Fibroblast of lung (primary cell): ENCODE measurements at regions not wholly inside any gene's neighbourhood (a gene's known extent, or its start where the extent isn't known, plus 50 kb on each side); places are given as distances from the start of the nearest gene placed in this dataset.

Experiments
- DNase-seq, 2 donors: peaks; one replicate each; pipeline versions ENCODE4 v3.0.0 to v3.0.0-alpha.2; 2010; ENCODE audit warnings: low read depth in 2 of 2
- H2AFZ ChIP-seq: 2 replicates; pipeline ENCODE4 v1.5.1; 2012; ENCODE audit warnings: low read length, control low read depth, inconsistent platforms
- H3K27ac ChIP-seq: 2 replicates; pipeline ENCODE4 v1.5.1; 2011; ENCODE audit warnings: low read length, control low read depth; ENCODE audit not compliant: insufficient read depth
- H3K27me3 ChIP-seq: 2 replicates; pipeline ENCODE4 v1.5.1; 2011; ENCODE audit warnings: mild to moderate bottlenecking, low read length; ENCODE audit not compliant: control insufficient read depth, insufficient read depth
- H3K36me3 ChIP-seq: 2 replicates; pipeline ENCODE4 v1.5.1; 2011; ENCODE audit warnings: low read length; ENCODE audit not compliant: control insufficient read depth, insufficient read depth
- H3K4me1 ChIP-seq: 2 replicates; pipeline ENCODE4 v1.5.1; 2011; ENCODE audit warnings: low read length; ENCODE audit not compliant: control insufficient read depth, insufficient read depth; ENCODE audit errors: extremely low read depth
- H3K4me2 ChIP-seq: 2 replicates; pipeline ENCODE4 v1.5.1; 2011; ENCODE audit warnings: low read length, control low read depth; ENCODE audit not compliant: insufficient read depth; ENCODE audit errors: extremely low read depth
- H3K4me3 ChIP-seq, 4 experiments: fragments of 200-600 bp in 1 of 4; sonication (generic) in 1 of 4; replicated peaks in 1 of 4; 2 replicates each; pipeline ENCODE4 v1.5.1; 2011 to 2016; ENCODE audit warnings: low read length in 4 of 4, low read depth in 3 of 4, mild to moderate bottlenecking in 3 of 4, control low read depth in 2 of 4, inconsistent platforms in 1 of 4, mixed read lengths in 1 of 4; ENCODE audit not compliant: insufficient read depth in 1 of 4; ENCODE audit errors: control extremely low read depth in 1 of 4
- H3K79me2 ChIP-seq: 2 replicates; pipeline ENCODE4 v1.5.1; 2012; ENCODE audit warnings: mild to moderate bottlenecking, low read length, inconsistent platforms; ENCODE audit not compliant: control insufficient read depth, insufficient read depth
- H3K9ac ChIP-seq: 2 replicates; pipeline ENCODE4 v1.5.1; 2011; ENCODE audit warnings: mild to moderate bottlenecking, low read length, control low read depth; ENCODE audit not compliant: insufficient read depth
- H3K9me3 ChIP-seq: 2 replicates; pipeline ENCODE4 v1.5.1; 2012; ENCODE audit warnings: low read depth, low read length; ENCODE audit not compliant: control insufficient read depth, insufficient read depth
- H4K20me1 ChIP-seq: 2 replicates; pipeline ENCODE4 v1.5.1; 2011; ENCODE audit warnings: low read length; ENCODE audit not compliant: control insufficient read depth, insufficient read depth; ENCODE audit errors: extremely low read depth
- EZH2 ChIP-seq: IDR thresholded peaks from 2 replicates; pipeline ENCODE4 v1.5.1; 2012; ENCODE audit warnings: low read length, control low read depth, mild to moderate bottlenecking; ENCODE audit errors: missing control alignments
- TF ChIP-seq, protein P1 (sequence below), 2 donors: IDR thresholded peaks in 1 of 2; conservative IDR thresholded peaks in 1 of 2; 1 replicate in 1 of 2; 2 replicates in 1 of 2; pipeline ENCODE4 v1.5.1; 2011 to 2012; ENCODE audit warnings: low read length in 2 of 2, control low read depth in 1 of 2, inconsistent platforms in 1 of 2, low read depth in 1 of 2, mild to moderate bottlenecking in 1 of 2

DNA sequence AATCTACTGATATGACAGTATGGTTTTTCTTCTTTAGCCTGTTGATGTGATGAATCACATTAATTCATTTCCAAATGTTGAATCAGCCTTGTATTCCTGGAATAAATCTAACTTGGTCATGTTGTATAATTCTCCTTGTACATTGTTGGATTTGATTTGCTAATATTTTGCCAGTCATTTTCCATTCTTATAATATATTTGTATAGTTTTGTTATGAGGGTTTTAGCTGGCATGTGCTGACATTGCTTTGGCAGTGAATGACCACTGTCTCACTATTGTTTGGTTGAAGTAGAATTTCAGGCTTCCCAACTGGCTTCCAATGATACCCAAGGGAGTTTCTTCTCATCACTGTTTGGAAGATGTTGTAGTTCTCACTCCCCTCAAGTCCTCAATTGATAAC, 983.0 kb upstream of the PTPRD start:
- Histone ChIP-seq H4K20me1 (no peaks in the 10 kb centered on the region), H3K4me2 (no peak overlapping the region), H3K79me2 (no peaks in the 10 kb centered on the region), H2AFZ (no peak overlapping the region), H3K9ac (no peak overlapping the region), H3K27ac (no peak overlapping the region), H3K9me3 (no peaks in the 10 kb centered on the region), H3K27me3 (no peaks in the 10 kb centered on the region), H3K36me3 (no peaks in the 10 kb centered on the region), H3K4me3 (no peak overlapping the region), H3K4me1 (no peaks in the 10 kb centered on the region)
- TF ChIP-seq, protein P1, sequence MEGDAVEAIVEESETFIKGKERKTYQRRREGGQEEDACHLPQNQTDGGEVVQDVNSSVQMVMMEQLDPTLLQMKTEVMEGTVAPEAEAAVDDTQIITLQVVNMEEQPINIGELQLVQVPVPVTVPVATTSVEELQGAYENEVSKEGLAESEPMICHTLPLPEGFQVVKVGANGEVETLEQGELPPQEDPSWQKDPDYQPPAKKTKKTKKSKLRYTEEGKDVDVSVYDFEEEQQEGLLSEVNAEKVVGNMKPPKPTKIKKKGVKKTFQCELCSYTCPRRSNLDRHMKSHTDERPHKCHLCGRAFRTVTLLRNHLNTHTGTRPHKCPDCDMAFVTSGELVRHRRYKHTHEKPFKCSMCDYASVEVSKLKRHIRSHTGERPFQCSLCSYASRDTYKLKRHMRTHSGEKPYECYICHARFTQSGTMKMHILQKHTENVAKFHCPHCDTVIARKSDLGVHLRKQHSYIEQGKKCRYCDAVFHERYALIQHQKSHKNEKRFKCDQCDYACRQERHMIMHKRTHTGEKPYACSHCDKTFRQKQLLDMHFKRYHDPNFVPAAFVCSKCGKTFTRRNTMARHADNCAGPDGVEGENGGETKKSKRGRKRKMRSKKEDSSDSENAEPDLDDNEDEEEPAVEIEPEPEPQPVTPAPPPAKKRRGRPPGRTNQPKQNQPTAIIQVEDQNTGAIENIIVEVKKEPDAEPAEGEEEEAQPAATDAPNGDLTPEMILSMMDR (conservative IDR thresholded peaks at IDR 0.05 in 1 of 2, IDR thresholded peaks at IDR 0.05 in 1 of 2; ENCODE audit: low read depth in 1 of 2, low read length in 2 of 2) = no peak
- no peak for TF ChIP-seq EZH2
- no peak for DNase-seq

DNA sequence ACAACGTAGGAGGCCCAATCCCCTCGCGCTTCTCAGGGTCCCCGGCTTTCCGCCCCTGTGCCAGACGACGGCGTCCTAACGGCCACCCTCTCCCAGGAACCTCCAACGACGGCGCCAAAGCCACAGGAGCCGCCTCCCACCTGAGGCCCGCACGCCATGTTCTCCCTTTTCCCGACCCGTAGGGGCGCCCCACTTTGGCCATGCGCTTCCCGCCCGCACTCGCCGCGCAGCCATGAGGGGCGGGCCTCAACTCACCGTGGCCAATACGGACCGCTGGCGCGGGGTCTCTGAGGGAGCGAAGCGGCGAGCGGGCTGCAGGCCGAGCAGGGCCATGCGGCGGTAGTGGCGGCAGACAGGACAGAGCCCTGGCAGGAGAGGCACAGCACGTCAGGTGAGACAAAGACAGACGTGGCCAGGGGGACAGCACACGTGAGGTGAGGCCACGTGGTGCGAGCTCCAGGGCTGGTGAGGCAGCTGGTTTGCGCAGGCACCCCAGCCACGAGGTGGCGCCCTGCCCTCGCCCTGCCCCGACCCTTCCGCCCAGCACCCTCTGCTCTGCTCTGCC, 1005.5 kb upstream of the PTPRD start:
- Histone ChIP-seq H3K79me2 (no peaks in the 10 kb centered on the region), H3K4me1 (no peaks in the 10 kb centered on the region), H3K27me3 (no peaks in the 10 kb centered on the region), H3K4me2 (no peak overlapping the region), H3K9me3 (no peaks in the 10 kb centered on the region), H2AFZ (no peak overlapping the region), H3K9ac (no peak overlapping the region), H4K20me1 (no peaks in the 10 kb centered on the region), H3K36me3 (no peaks in the 10 kb centered on the region), H3K4me3 (no peak overlapping the region), H3K27ac (no peak overlapping the region)
- TF ChIP-seq, protein P1 (conservative IDR thresholded peaks at IDR 0.05 in 1 of 2, IDR thresholded peaks at IDR 0.05 in 1 of 2; ENCODE audit: low read depth in 1 of 2, low read length in 2 of 2) = no peak
- no peak for TF ChIP-seq EZH2
- DNase-seq = no peak

DNA sequence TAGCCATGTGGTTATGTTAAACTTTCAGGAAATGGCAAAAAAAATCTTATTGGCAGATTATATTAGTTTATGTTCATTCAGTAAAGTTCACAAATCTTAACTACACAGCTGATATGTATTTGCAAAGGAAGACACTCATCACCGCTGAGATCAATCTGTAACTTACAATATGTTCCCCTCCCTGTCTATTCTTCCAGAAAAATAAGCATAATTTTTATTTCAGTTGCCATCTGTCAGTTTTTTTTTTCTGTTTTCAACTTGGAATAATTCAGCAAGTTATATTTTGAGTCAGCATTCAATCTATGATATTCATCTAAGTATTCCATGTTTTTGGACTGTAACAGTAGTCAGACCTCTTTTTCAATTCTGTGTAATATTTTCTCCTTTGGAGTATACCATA, 1019.9 kb upstream of the PTPRD start:
- H3K9ac ChIP-seq = no peak overlapping the region
- DNase-seq = no peak
- no peak overlapping the region for H2AFZ ChIP-seq
- no peaks in the 10 kb centered on the region for H3K4me1 ChIP-seq
- H3K36me3 ChIP-seq = no peaks in the 10 kb centered on the region
- no peaks in the 10 kb centered on the region for H4K20me1 ChIP-seq
- H3K9me3 ChIP-seq = no peaks in the 10 kb centered on the region
- H3K27me3 ChIP-seq = no peaks in the 10 kb centered on the region
- H3K79me2 ChIP-seq = no peaks in the 10 kb centered on the region
- no peak overlapping the region for H3K27ac ChIP-seq
- TF ChIP-seq, protein P1 (conservative IDR thresholded peaks at IDR 0.05 in 1 of 2, IDR thresholded peaks at IDR 0.05 in 1 of 2; ENCODE audit: low read depth in 1 of 2, low read length in 2 of 2) = no peak
- TF ChIP-seq EZH2 = no peak
- no peak overlapping the region for H3K4me3 ChIP-seq
- no peak overlapping the region for H3K4me2 ChIP-seq
